Ovary (tissue), 3 donors: ENCODE measurements at regions not wholly inside any gene's neighbourhood (a gene's known extent, or its start where the extent isn't known, plus 50 kb on each side); places are given as distances from the start of the nearest gene placed in this dataset.

Source experiments
- POLR2A ChIP-seq: fragments of 450-650 bp; IDR thresholded peaks from one replicate; pipeline ENCODE4 v1.6.1; 2017; ENCODE audit warnings: antibody characterized with exemption, mild to moderate bottlenecking, moderate library complexity
- TF ChIP-seq, protein P1 (sequence below), 3 donors: fragments of 450-650 bp in 2 of 3; fragments of 200-600 bp in 1 of 3; IDR thresholded peaks; one replicate each; pipeline versions ENCODE4 v1.5.1 to v1.8.0; 2016 to 2022; ENCODE audit warnings: antibody characterized with exemption in 3 of 3, mild to moderate bottlenecking in 1 of 3
- donor health status: DM: no; HTN: no; CAD: no.

DNA sequence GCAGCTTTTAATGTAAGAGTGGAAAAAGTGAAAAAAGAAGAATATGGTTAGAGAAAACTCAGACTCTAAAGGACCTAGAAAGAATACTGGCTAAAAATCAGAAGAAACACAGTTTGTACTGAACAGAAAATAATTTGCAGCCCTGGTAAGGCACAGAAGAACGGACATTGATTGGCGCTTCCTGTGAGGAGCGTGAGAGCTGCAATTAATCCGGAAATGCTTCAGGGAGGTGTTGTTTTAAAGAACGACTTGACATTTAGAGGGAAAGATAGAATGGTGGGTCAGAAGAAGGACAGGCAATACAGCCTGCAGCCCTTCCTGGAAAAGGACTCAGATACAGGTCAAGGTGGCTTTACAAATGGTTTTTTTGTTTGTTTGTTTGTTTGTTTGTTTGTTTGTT is 151.3 kb upstream of the TSC22D2 start:
- TF ChIP-seq, protein P1, sequence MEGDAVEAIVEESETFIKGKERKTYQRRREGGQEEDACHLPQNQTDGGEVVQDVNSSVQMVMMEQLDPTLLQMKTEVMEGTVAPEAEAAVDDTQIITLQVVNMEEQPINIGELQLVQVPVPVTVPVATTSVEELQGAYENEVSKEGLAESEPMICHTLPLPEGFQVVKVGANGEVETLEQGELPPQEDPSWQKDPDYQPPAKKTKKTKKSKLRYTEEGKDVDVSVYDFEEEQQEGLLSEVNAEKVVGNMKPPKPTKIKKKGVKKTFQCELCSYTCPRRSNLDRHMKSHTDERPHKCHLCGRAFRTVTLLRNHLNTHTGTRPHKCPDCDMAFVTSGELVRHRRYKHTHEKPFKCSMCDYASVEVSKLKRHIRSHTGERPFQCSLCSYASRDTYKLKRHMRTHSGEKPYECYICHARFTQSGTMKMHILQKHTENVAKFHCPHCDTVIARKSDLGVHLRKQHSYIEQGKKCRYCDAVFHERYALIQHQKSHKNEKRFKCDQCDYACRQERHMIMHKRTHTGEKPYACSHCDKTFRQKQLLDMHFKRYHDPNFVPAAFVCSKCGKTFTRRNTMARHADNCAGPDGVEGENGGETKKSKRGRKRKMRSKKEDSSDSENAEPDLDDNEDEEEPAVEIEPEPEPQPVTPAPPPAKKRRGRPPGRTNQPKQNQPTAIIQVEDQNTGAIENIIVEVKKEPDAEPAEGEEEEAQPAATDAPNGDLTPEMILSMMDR (IDR thresholded peaks at IDR 0.05): no peak
- TF ChIP-seq POLR2A: no peak
